ENCODE measurements at regions not wholly inside any gene's neighbourhood (a gene's known extent, or its start where the extent isn't known, plus 50 kb on each side); places are given as distances from the start of the nearest gene placed in this dataset.

DNA sequence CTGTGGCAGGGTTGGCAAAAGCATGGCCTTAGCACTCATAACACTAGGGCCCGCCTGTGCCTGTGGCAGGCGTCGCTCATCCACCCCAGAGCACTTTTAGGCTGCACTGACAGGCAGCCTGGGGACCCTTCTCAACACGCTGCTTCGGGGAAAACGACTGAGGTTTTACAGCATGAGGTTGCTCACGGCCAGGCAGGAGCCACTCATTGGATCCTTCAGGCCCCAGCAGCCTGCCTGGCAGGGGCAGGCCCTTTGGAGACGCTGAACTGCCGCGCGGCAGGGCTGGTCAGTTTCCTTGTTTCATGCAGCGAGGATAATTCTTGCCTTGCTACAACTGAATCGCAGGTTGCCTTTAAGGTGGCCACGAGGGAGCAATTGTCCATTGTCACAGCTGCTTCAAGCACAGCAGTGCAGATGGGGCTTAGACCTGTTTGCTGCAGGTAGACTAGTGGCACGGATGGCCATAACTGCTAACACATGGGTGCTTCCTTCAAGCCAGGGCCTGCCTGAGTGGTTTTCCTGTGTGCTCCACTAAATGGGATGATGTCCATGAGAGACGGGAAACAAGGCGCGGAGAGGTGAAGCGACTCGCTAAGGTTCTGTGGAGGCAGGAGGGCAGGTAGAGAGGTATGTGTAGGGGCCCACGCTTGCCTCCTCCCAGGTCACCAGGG is 49.9 kb upstream of the HS6ST1 start:
- no peak for DNase-seq (ENCODE audit: low read depth in 2 of 2, low spot score in 1 of 2)

GRCh38 chr2:128369108-128369555 is 50.5 kb upstream of the HS6ST1 start:
- DNase-seq (ENCODE audit: low read depth in 2 of 2, low spot score in 1 of 2) = no peak

GRCh38 chr2:128369602-128370467 is 51.2 kb upstream of the HS6ST1 start:
- no peak for DNase-seq (ENCODE audit: low read depth in 2 of 2, low spot score in 1 of 2)

GRCh38 chr2:128370468-128371247 is 52.0 kb upstream of the HS6ST1 start:
- DNase-seq (ENCODE audit: low read depth in 2 of 2, low spot score in 1 of 2) = no peak

- DNase-seq (ENCODE audit: low read depth in 2 of 2, low spot score in 1 of 2) = no peak
Measured at GRCh38 chr2:128371248-128371630, 52.6 kb upstream of the HS6ST1 start.

DNA sequence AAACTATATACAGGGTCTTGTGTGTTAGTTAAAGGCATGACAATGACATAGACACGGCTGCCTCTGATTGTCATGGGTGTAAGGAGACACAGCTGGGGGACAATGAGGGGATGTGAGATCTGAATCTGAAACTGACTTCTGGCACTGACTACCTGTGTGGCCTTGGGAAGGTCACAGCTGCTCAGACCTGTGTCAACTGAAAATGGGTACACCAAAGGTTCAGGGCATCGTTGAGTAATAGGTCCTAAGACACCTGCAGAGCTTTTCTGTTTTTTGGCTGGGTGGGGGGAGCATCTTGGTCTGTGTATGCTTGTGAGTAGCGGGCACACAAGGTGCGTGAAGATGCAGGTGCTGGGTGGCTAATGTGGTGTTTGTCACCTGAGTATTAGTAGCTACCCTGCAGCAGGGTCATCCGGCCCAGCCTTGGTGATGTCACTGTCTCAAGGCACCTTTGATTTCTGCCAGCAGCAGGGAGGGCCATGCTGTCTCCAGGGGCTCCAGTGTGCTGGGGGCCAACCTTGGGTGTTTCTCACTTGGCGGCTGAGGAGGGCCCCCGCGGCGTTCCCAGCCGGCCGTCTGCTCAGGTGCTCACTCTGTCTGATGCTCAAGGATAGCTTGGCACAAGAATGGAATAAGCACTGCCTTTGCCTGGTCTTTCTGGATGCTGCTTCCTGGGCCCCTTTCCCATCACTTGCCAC is 53.1 kb upstream of the HS6ST1 start:
- DNase-seq (ENCODE audit: low read depth in 2 of 2, low spot score in 1 of 2) = no peak

- no peak for DNase-seq (ENCODE audit: low read depth in 2 of 2, low spot score in 1 of 2)
Measured at GRCh38 chr2:128372621-128373341, 54.1 kb upstream of the HS6ST1 start.

DNA sequence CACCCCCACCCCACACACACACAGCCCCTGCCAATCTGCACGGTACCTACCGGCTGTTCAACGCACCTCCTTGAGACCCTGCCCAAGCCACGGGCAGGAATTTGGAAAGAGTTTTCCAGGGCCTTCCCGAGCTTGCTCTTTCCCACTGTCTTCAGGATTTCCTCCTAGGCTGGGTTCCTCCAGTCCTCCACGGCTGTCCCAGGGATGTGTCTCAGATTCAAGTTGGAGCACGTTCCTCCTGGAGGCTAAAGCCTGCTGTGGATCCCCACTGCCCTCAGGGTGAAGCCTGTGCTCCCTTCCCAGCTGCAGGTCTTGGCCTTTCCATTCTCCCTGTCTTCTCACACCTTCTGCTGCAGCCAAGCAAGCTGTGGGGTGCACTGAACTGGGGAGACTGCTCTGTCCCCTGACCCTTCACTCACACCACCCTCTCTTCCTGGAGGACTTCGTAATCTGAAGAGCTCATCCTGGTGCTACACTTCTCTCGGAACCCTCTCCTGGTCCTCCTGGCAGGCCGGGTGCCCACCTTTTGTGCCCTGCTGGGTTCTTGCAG is 54.9 kb upstream of the HS6ST1 start:
- no peak for DNase-seq (ENCODE audit: low read depth in 2 of 2, low spot score in 1 of 2)

DNA sequence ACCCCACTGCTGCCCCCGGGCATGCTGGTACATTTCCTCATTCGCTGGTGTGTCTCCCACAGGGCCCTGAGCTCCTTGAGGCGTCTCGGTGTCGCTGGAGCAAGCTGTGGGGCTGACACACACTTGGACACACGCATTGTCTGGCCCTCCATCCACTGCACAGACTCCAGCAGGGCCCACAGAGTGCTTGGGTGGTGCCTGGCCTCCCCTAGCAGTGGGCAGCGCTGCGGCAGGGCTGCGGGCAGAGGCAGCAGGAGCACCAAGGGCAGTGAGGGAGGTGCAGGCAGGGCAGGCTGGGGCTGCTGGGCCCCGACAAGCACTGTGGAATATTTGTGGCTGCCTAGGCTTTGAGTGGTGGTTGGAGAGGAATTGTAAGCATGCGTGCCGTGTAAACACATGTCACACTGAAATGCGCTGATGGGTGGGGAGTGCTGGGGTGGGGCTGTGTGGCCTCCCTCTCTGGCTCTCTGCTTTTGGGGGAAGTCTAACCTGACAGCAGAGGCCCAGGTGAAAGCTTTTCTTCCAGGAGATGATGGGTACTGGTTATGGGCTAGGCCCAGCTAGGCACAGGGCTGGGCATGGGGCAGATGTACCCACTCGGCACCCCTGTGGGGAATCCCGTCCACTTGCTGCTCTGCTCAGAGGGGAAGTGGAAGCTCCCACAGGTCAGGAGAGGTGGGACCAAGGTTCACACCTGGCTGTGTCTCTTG is 55.5 kb upstream of the HS6ST1 start:
- no peak for DNase-seq (ENCODE audit: low read depth in 2 of 2, low spot score in 1 of 2)

DNA sequence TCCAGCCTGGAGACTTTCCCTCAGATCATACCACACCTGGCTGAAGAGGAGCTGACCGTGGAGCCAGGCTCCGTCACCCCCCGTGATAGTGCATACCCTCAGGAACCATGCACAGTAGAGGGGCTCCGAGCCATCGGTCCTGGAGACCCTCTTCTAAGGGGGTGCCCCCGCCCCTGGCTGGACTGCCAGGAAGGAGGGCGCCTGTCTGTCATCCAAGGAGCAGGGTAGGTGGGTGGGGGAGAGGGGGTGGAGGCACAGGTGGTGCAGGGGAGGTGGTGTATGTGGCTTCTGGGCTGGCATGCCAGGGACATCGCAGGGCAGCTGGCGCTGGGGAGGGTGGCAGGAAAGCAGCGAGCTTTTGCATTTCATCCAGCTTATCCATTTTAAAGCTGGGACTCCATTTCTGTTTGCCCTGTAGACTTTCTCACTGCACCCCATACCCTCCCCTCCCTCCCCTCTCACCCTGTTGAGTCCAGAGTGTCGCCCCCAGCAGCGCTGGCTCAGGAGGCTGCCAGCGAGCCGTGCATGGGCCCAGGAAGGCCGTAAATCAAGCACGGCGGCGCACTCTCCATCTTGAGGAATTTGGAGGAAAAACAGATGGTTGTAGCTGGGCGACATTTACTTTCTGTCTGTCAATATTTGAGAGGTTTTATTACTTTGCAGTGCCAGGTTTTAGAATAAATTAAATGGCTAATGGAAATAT is 56.2 kb upstream of the HS6ST1 start:
- no peak for DNase-seq (ENCODE audit: low read depth in 2 of 2, low spot score in 1 of 2)

GRCh38 chr2:128375454-128375853 is 56.8 kb upstream of the HS6ST1 start:
- no peak for DNase-seq (ENCODE audit: low read depth in 2 of 2, low spot score in 1 of 2)

GRCh38 chr2:128376241-128377041 is 57.8 kb upstream of the HS6ST1 start:
- DNase-seq (ENCODE audit: low read depth in 2 of 2, low spot score in 1 of 2) = no peak

DNA sequence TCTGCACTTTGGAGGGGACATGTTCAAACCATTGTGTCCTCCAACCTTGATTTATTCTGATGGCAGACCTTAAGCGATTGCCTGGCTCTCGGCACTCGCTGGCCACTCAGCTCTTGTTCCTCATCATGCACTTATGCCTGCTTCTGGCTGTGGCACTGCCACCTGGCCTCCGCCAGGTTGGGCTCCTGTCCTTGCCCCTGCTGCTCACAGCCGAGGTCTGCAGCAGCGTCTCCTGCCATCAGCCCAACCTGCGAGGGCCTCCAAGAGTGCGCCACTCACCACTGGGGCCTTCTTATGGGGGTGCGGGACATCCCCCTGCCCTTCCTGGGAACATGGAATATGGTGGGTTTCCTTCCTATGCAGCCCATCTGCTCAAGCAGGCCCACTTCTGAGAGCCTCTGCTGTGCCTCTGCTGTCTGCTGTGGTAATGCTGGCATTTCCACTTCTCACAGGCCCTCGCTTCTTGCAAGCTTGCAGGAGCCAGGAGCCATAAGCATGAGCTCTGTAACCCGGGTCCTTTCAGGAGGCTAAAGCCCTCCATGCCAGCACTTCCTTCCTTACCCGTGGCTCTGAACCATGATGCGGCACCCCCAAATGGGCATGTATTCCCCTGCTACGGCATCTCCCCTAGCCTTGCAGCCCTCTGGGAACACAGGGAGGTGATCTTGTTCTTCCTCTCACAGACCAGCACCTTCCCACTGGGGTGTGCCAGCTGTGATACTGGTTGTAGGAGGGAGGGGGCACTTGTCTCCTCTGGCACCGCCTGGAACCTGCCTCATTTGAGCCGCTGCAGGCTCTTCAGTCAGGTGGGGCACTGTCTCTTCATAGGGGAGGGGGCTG is 58.6 kb upstream of the HS6ST1 start:
- no peak for DNase-seq (ENCODE audit: low read depth in 2 of 2, low spot score in 1 of 2)

DNA sequence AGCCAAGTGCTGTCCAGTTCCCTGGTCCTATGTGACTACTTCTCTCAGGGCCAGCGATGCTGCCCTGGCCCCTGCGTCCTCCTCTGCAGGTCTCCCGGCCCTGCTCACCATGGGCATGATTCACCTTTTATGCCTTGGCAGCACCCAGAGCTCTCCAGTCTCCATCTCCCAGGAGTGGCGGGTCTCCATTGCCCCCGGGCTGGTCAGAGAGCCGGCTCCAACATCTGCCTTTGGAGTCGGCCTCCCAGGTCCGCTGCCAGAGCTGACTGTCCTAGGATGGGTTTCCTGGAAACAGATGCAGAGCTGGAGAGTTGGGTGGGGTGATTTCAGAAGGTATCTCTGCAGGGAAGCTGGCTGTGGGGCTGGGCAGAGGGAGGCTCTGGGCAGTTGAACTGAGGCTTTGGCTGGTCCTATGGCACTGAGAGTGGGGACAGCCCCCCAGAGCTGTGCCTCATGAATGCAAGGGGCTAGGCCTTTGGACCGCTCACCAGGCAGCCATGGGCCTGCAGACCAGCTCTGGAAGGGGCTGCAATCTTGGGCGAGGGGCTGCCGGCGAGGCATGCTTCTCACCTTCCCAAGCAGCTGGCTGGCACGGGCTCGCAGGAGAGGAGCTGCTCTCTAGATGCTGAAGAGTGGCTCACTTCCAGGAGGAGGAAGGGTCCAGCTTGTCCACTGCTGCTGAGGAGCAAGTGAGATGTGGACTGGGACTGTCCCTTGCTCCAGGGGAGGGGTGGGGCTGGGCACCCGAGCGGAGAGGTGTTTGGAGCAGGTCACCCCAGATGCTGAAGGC is 59.8 kb upstream of the HS6ST1 start:
- DNase-seq (ENCODE audit: low read depth in 2 of 2, low spot score in 1 of 2) = no peak

GRCh38 chr2:128379021-128380015 is 60.6 kb upstream of the HS6ST1 start:
- no peak for DNase-seq (ENCODE audit: low read depth in 2 of 2, low spot score in 1 of 2)
